ENCODE measurements at regions not wholly inside any gene's neighbourhood (a gene's known extent, or its start where the extent isn't known, plus 50 kb on each side); places are given as distances from the start of the nearest gene placed in this dataset.

GRCh38 chr10:1939016-1939415 is 201.7 kb upstream of the ADARB2 start:
- TF ChIP-seq, protein P1, sequence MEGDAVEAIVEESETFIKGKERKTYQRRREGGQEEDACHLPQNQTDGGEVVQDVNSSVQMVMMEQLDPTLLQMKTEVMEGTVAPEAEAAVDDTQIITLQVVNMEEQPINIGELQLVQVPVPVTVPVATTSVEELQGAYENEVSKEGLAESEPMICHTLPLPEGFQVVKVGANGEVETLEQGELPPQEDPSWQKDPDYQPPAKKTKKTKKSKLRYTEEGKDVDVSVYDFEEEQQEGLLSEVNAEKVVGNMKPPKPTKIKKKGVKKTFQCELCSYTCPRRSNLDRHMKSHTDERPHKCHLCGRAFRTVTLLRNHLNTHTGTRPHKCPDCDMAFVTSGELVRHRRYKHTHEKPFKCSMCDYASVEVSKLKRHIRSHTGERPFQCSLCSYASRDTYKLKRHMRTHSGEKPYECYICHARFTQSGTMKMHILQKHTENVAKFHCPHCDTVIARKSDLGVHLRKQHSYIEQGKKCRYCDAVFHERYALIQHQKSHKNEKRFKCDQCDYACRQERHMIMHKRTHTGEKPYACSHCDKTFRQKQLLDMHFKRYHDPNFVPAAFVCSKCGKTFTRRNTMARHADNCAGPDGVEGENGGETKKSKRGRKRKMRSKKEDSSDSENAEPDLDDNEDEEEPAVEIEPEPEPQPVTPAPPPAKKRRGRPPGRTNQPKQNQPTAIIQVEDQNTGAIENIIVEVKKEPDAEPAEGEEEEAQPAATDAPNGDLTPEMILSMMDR (conservative IDR thresholded peaks at IDR 0.05; ENCODE audit: low read depth, low read length), result no peak
- TF ChIP-seq POLR2A (IDR thresholded peaks at IDR 0.05; ENCODE audit: low read depth, low read length) (no peak), RAD21 (IDR thresholded peaks at IDR 0.05; ENCODE audit: low read length) (no peak), CHD1 (IDR thresholded peaks at IDR 0.05; ENCODE audit: low read depth, low read length) (no peak), BHLHE40 (IDR thresholded peaks at IDR 0.05; ENCODE audit: low read depth, low read length) (no peak), RCOR1 (IDR thresholded peaks at IDR 0.05; ENCODE audit: insufficient replicate concordance, low read length) (no peak), MAFK (IDR thresholded peaks at IDR 0.05; ENCODE audit: low read depth, low read length) (no peak), RFX5 (IDR thresholded peaks at IDR 0.05; ENCODE audit: low read depth, low read length) (no peak), MAZ (IDR thresholded peaks at IDR 0.05; ENCODE audit: borderline replicate concordance, low read depth, low read length) (no peak), FOS (IDR thresholded peaks at IDR 0.05; ENCODE audit: low read depth, low read length) (no peak), MXI1 (IDR thresholded peaks at IDR 0.05; ENCODE audit: borderline replicate concordance, low read depth, low read length) (no peak)
- TF ChIP-seq, protein P2, sequence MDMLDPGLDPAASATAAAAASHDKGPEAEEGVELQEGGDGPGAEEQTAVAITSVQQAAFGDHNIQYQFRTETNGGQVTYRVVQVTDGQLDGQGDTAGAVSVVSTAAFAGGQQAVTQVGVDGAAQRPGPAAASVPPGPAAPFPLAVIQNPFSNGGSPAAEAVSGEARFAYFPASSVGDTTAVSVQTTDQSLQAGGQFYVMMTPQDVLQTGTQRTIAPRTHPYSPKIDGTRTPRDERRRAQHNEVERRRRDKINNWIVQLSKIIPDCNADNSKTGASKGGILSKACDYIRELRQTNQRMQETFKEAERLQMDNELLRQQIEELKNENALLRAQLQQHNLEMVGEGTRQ (IDR thresholded peaks at IDR 0.05; ENCODE audit: low read depth, low read length), result no peak
- TF ChIP-seq, protein P3, sequence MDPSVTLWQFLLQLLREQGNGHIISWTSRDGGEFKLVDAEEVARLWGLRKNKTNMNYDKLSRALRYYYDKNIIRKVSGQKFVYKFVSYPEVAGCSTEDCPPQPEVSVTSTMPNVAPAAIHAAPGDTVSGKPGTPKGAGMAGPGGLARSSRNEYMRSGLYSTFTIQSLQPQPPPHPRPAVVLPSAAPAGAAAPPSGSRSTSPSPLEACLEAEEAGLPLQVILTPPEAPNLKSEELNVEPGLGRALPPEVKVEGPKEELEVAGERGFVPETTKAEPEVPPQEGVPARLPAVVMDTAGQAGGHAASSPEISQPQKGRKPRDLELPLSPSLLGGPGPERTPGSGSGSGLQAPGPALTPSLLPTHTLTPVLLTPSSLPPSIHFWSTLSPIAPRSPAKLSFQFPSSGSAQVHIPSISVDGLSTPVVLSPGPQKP (IDR thresholded peaks at IDR 0.05; ENCODE audit: borderline replicate concordance, low read depth, low read length), result no peak
